DND-41 (cell line): ENCODE measurements at regions not wholly inside any gene's neighbourhood (a gene's known extent, or its start where the extent isn't known, plus 50 kb on each side); places are given as distances from the start of the nearest gene placed in this dataset.

ENCODE experiments used
- ATAC-seq: fragments of 200-7000 bp; cut with Tn5 transposase; 3 replicates; pipeline ENCODE4 v1.9.1; 2021; ENCODE audit warnings: low read depth; ENCODE audit not compliant: insufficient read depth
- DNase-seq: peaks from one replicate; pipeline ENCODE4 v3.0.0-alpha.2; 2020
- H2AFZ ChIP-seq: 2 replicates; pipeline ENCODE4 v1.6.0; 2012; ENCODE audit warnings: low read depth, low read length
- H3K27ac ChIP-seq: 2 replicates; pipeline ENCODE4 v1.5.1; 2012; ENCODE audit warnings: low read length, inconsistent platforms
- H3K27me3 ChIP-seq: fragments of 200-600 bp; sonication (generic); 2 replicates; pipeline ENCODE4 v1.6.0; 2012; ENCODE audit warnings: low read length, mild to moderate bottlenecking, inconsistent platforms; ENCODE audit not compliant: insufficient read depth, poor library complexity
- H3K36me3 ChIP-seq: 2 replicates; pipeline ENCODE4 v1.5.1; 2012; ENCODE audit warnings: low read length, inconsistent platforms; ENCODE audit not compliant: insufficient read depth
- H3K4me1 ChIP-seq: 2 replicates; pipeline ENCODE4 v1.5.1; 2012; ENCODE audit warnings: mild to moderate bottlenecking, low read length; ENCODE audit not compliant: insufficient read depth
- H3K4me2 ChIP-seq: 2 replicates; pipeline ENCODE4 v1.6.0; 2012; ENCODE audit warnings: mild to moderate bottlenecking, moderate library complexity, low read length, inconsistent platforms; ENCODE audit not compliant: insufficient read depth
- H3K4me3 ChIP-seq, 2 experiments: fragments of 200-600 bp in 1 of 2; shearing (Covaris generic) in 1 of 2; 2 replicates each; pipeline ENCODE4 v1.5.1; 2012 to 2016; ENCODE audit warnings: inconsistent platforms in 2 of 2, low read length in 2 of 2, mild to moderate bottlenecking in 2 of 2, low read depth in 1 of 2, moderate library complexity in 1 of 2
- H3K79me2 ChIP-seq: 2 replicates; pipeline ENCODE4 v1.6.0; 2012; ENCODE audit warnings: low read length, inconsistent platforms; ENCODE audit not compliant: insufficient read depth
- H3K9ac ChIP-seq: 2 replicates; pipeline ENCODE4 v1.6.0; 2012; ENCODE audit warnings: low read depth, mild to moderate bottlenecking, inconsistent platforms, low read length, moderate library complexity
- H3K9me3 ChIP-seq: 2 replicates; pipeline ENCODE4 v1.5.1; 2012; ENCODE audit warnings: low read length, moderate library complexity, mild to moderate bottlenecking, inconsistent platforms; ENCODE audit not compliant: insufficient read depth, severe bottlenecking
- H4K20me1 ChIP-seq: 2 replicates; pipeline ENCODE4 v1.6.0; 2012; ENCODE audit warnings: low read length; ENCODE audit not compliant: insufficient read depth
- CTCF ChIP-seq: IDR thresholded peaks from 2 replicates; pipeline ENCODE4 v1.5.1; 2012; ENCODE audit warnings: borderline replicate concordance, low read length, moderate library complexity, mild to moderate bottlenecking; ENCODE audit not compliant: poor library complexity, severe bottlenecking; ENCODE audit errors: extremely low read depth
- EZH2 ChIP-seq: IDR thresholded peaks from 3 replicates; pipeline ENCODE4 v1.6.1; 2012; ENCODE audit warnings: borderline replicate concordance, low read depth, mild to moderate bottlenecking, moderate library complexity, low read length, inconsistent platforms; ENCODE audit not compliant: severe bottlenecking

GRCh38 chr3:190973771-190974170 lies 111.3 kb upstream of the GMNC start:
- H2AFZ ChIP-seq = no peak overlapping the region
- ATAC-seq = no peak
- no peak overlapping the region for H3K4me3 ChIP-seq
- H3K4me2 ChIP-seq = no peak overlapping the region
- no peaks in the 10 kb centered on the region for H4K20me1 ChIP-seq
- no peaks in the 10 kb centered on the region for H3K9me3 ChIP-seq
- no peaks in the 10 kb centered on the region for H3K36me3 ChIP-seq
- no peak overlapping the region for H3K27ac ChIP-seq
- H3K79me2 ChIP-seq = no peaks in the 10 kb centered on the region
- H3K27me3 ChIP-seq = no peaks in the 10 kb centered on the region
- no peak for DNase-seq
- no peak for TF ChIP-seq EZH2
- TF ChIP-seq CTCF = no peak
- H3K4me1 ChIP-seq = no peaks in the 10 kb centered on the region
- no peak overlapping the region for H3K9ac ChIP-seq

- H3K4me1 ChIP-seq = no peaks in the 10 kb centered on the region
- H3K27ac ChIP-seq = no peak overlapping the region
- H3K36me3 ChIP-seq = no peaks in the 10 kb centered on the region
- no peak overlapping the region for H3K4me2 ChIP-seq
- H3K9me3 ChIP-seq = no peaks in the 10 kb centered on the region
- no peaks in the 10 kb centered on the region for H3K27me3 ChIP-seq
- TF ChIP-seq CTCF (no peak), EZH2 (no peak)
- no peak overlapping the region for H2AFZ ChIP-seq
- H3K4me3 ChIP-seq = no peak overlapping the region
- no peak for DNase-seq
- no peaks in the 10 kb centered on the region for H3K79me2 ChIP-seq
- ATAC-seq = no peak
- no peaks in the 10 kb centered on the region for H4K20me1 ChIP-seq
- H3K9ac ChIP-seq = no peak overlapping the region
Measured at GRCh38 chr3:190972840-190973270, 110.4 kb upstream of the GMNC start.

- Histone ChIP-seq H2AFZ (no peak overlapping the region), H3K79me2 (no peaks in the 10 kb centered on the region), H3K4me1 (no peaks in the 10 kb centered on the region), H3K27ac (no peak overlapping the region), H3K4me2 (no peak overlapping the region), H3K36me3 (no peaks in the 10 kb centered on the region), H4K20me1 (no peaks in the 10 kb centered on the region), H3K27me3 (no peaks in the 10 kb centered on the region), H3K9me3 (no peaks in the 10 kb centered on the region), H3K4me3 (no peak overlapping the region), H3K9ac (no peak overlapping the region)
- TF ChIP-seq EZH2 (no peak), CTCF (no peak)
- no peak for ATAC-seq
- no peak for DNase-seq
Measured at GRCh38 chr3:190972196-190972595, 109.7 kb upstream of the GMNC start.

GRCh38 chr3:190970560-190970959 lies 108.1 kb upstream of the GMNC start:
- no peak overlapping the region for H2AFZ ChIP-seq
- no peak overlapping the region for H3K9ac ChIP-seq
- H4K20me1 ChIP-seq = no peaks in the 10 kb centered on the region
- H3K4me2 ChIP-seq = no peak overlapping the region
- H3K36me3 ChIP-seq = no peaks in the 10 kb centered on the region
- DNase-seq = no peak
- no peak overlapping the region for H3K27ac ChIP-seq
- ATAC-seq = no peak
- TF ChIP-seq EZH2 (no peak), CTCF (no peak)
- no peaks in the 10 kb centered on the region for H3K4me1 ChIP-seq
- no peak overlapping the region for H3K4me3 ChIP-seq
- H3K79me2 ChIP-seq = no peaks in the 10 kb centered on the region
- no peaks in the 10 kb centered on the region for H3K9me3 ChIP-seq
- H3K27me3 ChIP-seq = no peaks in the 10 kb centered on the region
